T-cell (primary cell): ENCODE measurements at regions not wholly inside any gene's neighbourhood (a gene's known extent, or its start where the extent isn't known, plus 50 kb on each side); places are given as distances from the start of the nearest gene placed in this dataset.

Experiments
- ATAC-seq, 4 experiments: fragments of 200-7000 bp in 3 of 4; fragments of 150-1000 bp in 1 of 4; cut with Tn5 transposase; replicated peaks in 1 of 4; 1 replicate in 3 of 4; 2 replicates in 1 of 4; pipeline ENCODE4 v1.10.0; 2021; ENCODE audit warnings: moderate library complexity in 3 of 4, mild to moderate bottlenecking in 2 of 4, moderate number of reproducible peaks in 1 of 4
- CTCF ChIA-PET, 2 donors: fragments of 300-600 bp; sonication (Branson Sonifier 250); formaldehyde crosslinking; loops; one replicate each; lab custom pipeline; 2022; ENCODE audit warnings: antibody characterized with exemption in 2 of 2; lab: Charles Lee
- POLR2A ChIA-PET, 2 donors: fragments of 300-600 bp; sonication (Branson Sonifier 250); formaldehyde crosslinking; loops; one replicate each; lab custom pipeline; 2022; ENCODE audit warnings: antibody characterized with exemption in 2 of 2; lab: Charles Lee
- DNase-seq, 35 experiments: peaks; one replicate each; pipeline versions ENCODE4 v3.0.0 to v3.0.0-alpha.2; 2013 to 2023
- H3K27ac ChIP-seq: one replicate; pipeline ENCODE4 v1.5.1; 2013; ENCODE audit warnings: low read length
- H3K27me3 ChIP-seq, 2 experiments: replicated peaks in 1 of 2; 1 replicate in 1 of 2; 2 replicates in 1 of 2; pipeline versions ENCODE4 v1.6.1 to v1.7.0; 2013; ENCODE audit warnings: low read length in 1 of 2, mixed read lengths in 1 of 2; ENCODE audit not compliant: control insufficient read depth in 2 of 2, insufficient read depth in 2 of 2; ENCODE audit errors: extremely low read depth in 1 of 2
- H3K36me3 ChIP-seq, 2 donors: 1 replicate in 1 of 2; 2 replicates in 1 of 2; pipeline versions ENCODE4 v1.6.1 to v1.7.0; 2013; ENCODE audit warnings: low read length in 1 of 2; ENCODE audit not compliant: control insufficient read depth in 2 of 2, insufficient read depth in 1 of 2; ENCODE audit errors: extremely low read depth in 1 of 2
- H3K4me1 ChIP-seq, 2 experiments: 1 replicate in 1 of 2; 2 replicates in 1 of 2; pipeline versions ENCODE4 v1.6.1 to v1.7.0; 2013; ENCODE audit warnings: low read length in 2 of 2, mixed read lengths in 1 of 2; ENCODE audit not compliant: insufficient read depth in 2 of 2, control insufficient read depth in 1 of 2; ENCODE audit errors: extremely low read depth in 1 of 2
- H3K4me3 ChIP-seq, 2 donors: 1 replicate in 1 of 2; 2 replicates in 1 of 2; pipeline versions ENCODE4 v1.5.1 to v1.7.0; 2013; ENCODE audit warnings: mild to moderate bottlenecking in 2 of 2, low read length in 1 of 2, moderate library complexity in 1 of 2; ENCODE audit not compliant: control insufficient read depth in 1 of 2; ENCODE audit errors: extremely low read depth in 1 of 2
- H3K9me3 ChIP-seq: 2 replicates; pipeline ENCODE4 v1.7.0; 2013
- H3K27ac Mint-ChIP-seq, 2 donors: one replicate each; pipeline ENCODE4 v1.8.0; 2020 to 2021; ENCODE audit warnings: mild to moderate bottlenecking in 2 of 2, mixed read lengths in 2 of 2
- H3K27me3 Mint-ChIP-seq, 2 donors: one replicate each; pipeline ENCODE4 v1.8.0; 2021 to 2022; ENCODE audit warnings: mixed read lengths in 2 of 2
- H3K36me3 Mint-ChIP-seq: one replicate; pipeline ENCODE4 v1.8.0; 2021; ENCODE audit warnings: mixed read lengths
- H3K4me1 Mint-ChIP-seq, 3 donors: one replicate each; pipeline ENCODE4 v1.8.0; 2020 to 2022; ENCODE audit warnings: mixed read lengths in 3 of 3, mild to moderate bottlenecking in 1 of 3
- H3K4me3 Mint-ChIP-seq, 3 donors: one replicate each; pipeline ENCODE4 v1.8.0; 2020 to 2022; ENCODE audit warnings: mild to moderate bottlenecking in 3 of 3, mixed read lengths in 3 of 3, moderate library complexity in 3 of 3
- H3K9me3 Mint-ChIP-seq, 3 donors: one replicate each; pipeline ENCODE4 v1.8.0; 2020 to 2022; ENCODE audit warnings: mixed read lengths in 3 of 3
- WGBS: methylation state at CpG from one replicate; pipeline ENCODE4 v1.1.5; 2013; ENCODE audit warnings: missing lambda C conversion rate; ENCODE audit not compliant: insufficient coverage; 5-methylcytosine and 5-hydroxymethylcytosine counted together

DNA sequence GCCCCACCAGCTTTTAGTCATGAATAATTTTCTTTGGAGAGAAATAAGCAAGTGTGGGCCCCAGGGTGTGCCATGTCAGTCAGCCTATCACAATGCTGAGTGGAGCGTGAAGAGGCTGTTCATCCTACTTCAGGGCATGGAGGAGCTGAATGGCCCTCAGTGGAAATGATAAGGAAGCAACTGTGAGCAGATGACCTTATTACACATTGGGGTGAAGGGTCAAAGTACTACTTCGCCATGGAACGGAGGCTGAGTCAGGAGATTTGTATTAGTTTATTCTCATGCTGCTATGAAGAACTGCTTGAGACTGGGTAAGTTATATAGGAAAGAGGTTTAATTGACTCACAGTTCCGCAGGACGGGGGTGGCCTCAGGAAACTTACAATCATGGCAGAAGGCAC, 231.0 kb upstream of the ADAMTS16 start:
- Histone ChIP-seq H3K4me1 (no peaks in the 10 kb centered on the region), H3K36me3 (no peaks in the 10 kb centered on the region), H3K4me3 (no peak overlapping the region), H3K27me3 (no peaks in the 10 kb centered on the region), H3K27ac (no peak overlapping the region), H3K9me3 (no peaks in the 10 kb centered on the region)
- Mint-ChIP-seq H3K27ac (no peak overlapping the region), H3K36me3 (no peaks in the 10 kb centered on the region), H3K4me3 (no peak overlapping the region), H3K9me3 (no peaks in the 10 kb centered on the region), H3K4me1 (no peaks in the 10 kb centered on the region), H3K27me3 (no peaks in the 10 kb centered on the region)
- DNase-seq (no peak), ATAC-seq (no peak)
- CTCF ChIA-PET: no interaction called here
- POLR2A ChIA-PET: no interaction called here
- 93% methylated on average over 4 of the region's 5 CpGs for WGBS

DNA sequence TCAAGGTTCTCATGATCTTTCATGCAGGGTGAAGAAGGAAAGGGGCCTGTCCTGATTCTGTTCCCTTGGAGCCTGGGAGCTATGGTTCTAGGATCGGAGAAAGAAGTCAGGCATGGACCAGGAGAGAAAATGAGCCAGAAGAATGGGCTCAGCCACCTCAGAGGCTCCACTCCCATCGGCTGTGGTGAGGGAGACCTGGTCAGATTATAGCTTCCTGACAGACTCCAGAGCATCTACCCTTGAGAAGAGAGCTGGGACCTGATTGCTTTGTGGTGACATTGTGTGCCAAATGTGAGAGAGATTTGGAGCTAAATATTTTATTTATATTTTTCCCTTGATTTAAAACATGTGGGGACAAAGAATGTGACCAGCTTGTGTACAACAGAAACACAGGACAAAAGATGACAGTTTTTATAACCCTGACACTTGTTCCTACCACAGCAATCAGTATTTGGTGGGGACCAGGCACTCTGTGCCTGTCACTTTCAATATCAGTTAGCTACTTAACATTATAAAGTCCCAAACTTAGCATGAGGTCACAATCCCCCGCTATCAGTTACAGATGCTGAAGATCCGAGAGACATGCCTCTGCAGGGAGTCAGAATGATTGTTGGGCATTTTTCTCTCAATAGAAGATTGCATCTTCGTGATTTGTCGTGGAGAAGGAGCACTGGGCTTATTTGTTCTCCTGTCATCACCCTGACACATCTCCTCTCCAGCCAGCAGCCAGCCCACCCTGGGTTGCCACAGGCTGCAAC, 228.3 kb upstream of the ADAMTS16 start:
- POLR2A ChIA-PET: no interaction called here
- H3K4me3 Mint-ChIP-seq: no peak overlapping the region

DNA sequence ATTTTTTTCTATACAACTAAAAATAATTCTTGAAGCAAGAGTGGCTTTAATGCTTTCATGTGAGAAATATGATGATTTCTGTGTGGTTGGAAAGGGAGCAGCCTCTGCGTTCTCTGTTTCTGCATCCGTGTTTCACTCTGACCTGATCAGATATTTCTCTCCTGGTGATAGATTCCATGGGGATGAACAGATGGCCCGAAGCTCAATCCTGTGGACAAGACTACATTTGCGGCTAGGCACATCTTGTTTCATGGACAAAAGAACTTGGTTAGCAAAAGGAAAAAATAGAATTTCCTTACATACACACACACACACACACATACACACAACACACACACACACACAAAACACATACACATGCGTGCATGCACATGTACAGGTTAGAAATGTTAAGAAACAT, 218.2 kb upstream of the ADAMTS16 start:
- H3K27ac ChIP-seq: no peak overlapping the region
- Mint-ChIP-seq H3K4me1 (no peaks in the 10 kb centered on the region), H3K36me3 (no peaks in the 10 kb centered on the region), H3K27me3 (no peaks in the 10 kb centered on the region), H3K4me3 (no peak overlapping the region), H3K27ac (no peak overlapping the region), H3K9me3 (peaks cover 0 to 2% (median 2%) of the 10 kb centered on the region in 3 donors)
- H3K36me3 ChIP-seq: no peaks in the 10 kb centered on the region
- CTCF ChIA-PET: no interaction called here
- ATAC-seq (no peak), DNase-seq (no peak)
- H3K9me3 ChIP-seq: no peaks in the 10 kb centered on the region
- H3K4me1 ChIP-seq: no peaks in the 10 kb centered on the region
- POLR2A ChIA-PET: interaction anchor here in 1 of 2 donors (0.6 kb wide), 1 partner anchor 248 kb away, joined by 6 read pairs; no protein-coding TSS in a partner anchor
- no peak overlapping the region for H3K4me3 ChIP-seq
- H3K27me3 ChIP-seq: no peaks in the 10 kb centered on the region
- WGBS: no CpG with 5 or more reads among the region's 5 CpGs

More for the DNA sequence above, 228.3 kb upstream of the ADAMTS16 start:
- ATAC-seq (no peak), DNase-seq (no peak)
- CTCF ChIA-PET: interaction anchor here in 1 of 2 donors (0.5 kb wide), 1 partner anchor 9 kb away, joined by 4 read pairs; no protein-coding TSS in a partner anchor
- Mint-ChIP-seq H3K36me3 (no peaks in the 10 kb centered on the region), H3K27me3 (peaks cover 0 to 4% of the 10 kb centered on the region in 2 donors), H3K27ac (no peak overlapping the region), H3K4me1 (no peaks in the 10 kb centered on the region), H3K9me3 (peaks cover 0 to 5% (median 5%) of the 10 kb centered on the region in 3 donors)
- H3K4me1 ChIP-seq: no peaks in the 10 kb centered on the region
- H3K4me3 ChIP-seq: no peak overlapping the region
- H3K36me3 ChIP-seq: no peaks in the 10 kb centered on the region
- 74% methylated on average over 2 of the region's 6 CpGs for WGBS
- no peaks in the 10 kb centered on the region for H3K9me3 ChIP-seq
- H3K27me3 ChIP-seq: no peaks in the 10 kb centered on the region
- H3K27ac ChIP-seq: no peak overlapping the region

DNA sequence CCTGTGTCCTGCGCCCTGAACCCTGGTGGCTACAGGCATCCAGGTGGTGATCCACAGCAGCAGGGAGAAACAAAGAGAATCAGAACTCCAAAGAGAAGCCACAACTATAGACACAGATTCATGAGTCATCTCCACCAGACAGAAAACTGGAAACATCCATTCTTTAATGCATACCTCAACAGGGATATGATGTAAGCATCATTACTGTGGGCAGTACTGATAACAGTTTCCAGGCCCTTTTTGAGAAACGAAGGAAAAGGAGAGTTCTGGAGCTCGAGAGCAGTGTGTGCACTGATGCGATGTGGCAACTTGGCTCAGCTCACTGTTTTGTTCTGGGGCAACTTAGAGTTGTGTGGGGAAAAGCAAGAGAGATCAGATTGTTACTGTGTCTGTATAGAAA, 215.6 kb upstream of the ADAMTS16 start:
- no peak for ATAC-seq
- POLR2A ChIA-PET: no interaction called here

DNA sequence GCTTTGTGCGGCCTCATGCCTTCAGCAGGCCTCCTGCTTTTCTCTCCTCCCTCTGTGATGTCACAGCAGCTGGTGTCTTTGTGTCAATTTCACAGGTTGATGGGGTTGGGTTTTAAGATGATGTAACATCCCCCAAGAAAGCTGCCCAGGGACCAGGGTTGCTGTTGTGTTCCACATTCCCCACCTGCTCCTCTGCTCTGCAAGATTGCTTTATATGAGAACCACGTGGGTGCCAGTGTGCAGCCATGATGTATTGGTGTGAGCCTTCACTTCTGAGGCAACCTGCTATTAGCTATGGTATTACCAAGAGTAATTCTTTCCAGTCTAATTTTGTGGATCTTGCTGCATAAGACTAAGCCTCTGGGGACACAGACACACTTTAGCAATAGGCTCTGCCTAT, 213.0 kb upstream of the ADAMTS16 start:
- Histone ChIP-seq H3K9me3 (no peaks in the 10 kb centered on the region), H3K4me1 (no peaks in the 10 kb centered on the region), H3K4me3 (no peak overlapping the region), H3K36me3 (no peaks in the 10 kb centered on the region), H3K27ac (no peak overlapping the region), H3K27me3 (no peaks in the 10 kb centered on the region)
- CTCF ChIA-PET: no interaction called here
- H3K9me3 Mint-ChIP-seq: peaks cover 0 to 4% (median 0%) of the 10 kb centered on the region in 3 donors
- H3K36me3 Mint-ChIP-seq: no peaks in the 10 kb centered on the region
- no peak overlapping the region for H3K27ac Mint-ChIP-seq
- no peak overlapping the region for H3K4me3 Mint-ChIP-seq
- H3K27me3 Mint-ChIP-seq: peaks cover 0 to 4% of the 10 kb centered on the region in 2 donors
- no CpG with 5 or more reads among the region's 2 CpGs for WGBS
- no peaks in the 10 kb centered on the region for H3K4me1 Mint-ChIP-seq
- no peak for DNase-seq
- POLR2A ChIA-PET: no interaction called here
- no peak for ATAC-seq

More for the DNA sequence above, 215.6 kb upstream of the ADAMTS16 start:
- Histone ChIP-seq H3K9me3 (no peaks in the 10 kb centered on the region), H3K36me3 (no peaks in the 10 kb centered on the region), H3K27me3 (no peaks in the 10 kb centered on the region), H3K4me3 (no peak overlapping the region), H3K4me1 (no peaks in the 10 kb centered on the region), H3K27ac (no peak overlapping the region)
- Mint-ChIP-seq H3K9me3 (peaks cover 0 to 4% (median 2%) of the 10 kb centered on the region in 3 donors), H3K36me3 (no peaks in the 10 kb centered on the region), H3K27me3 (peaks cover 0 to 4% of the 10 kb centered on the region in 2 donors), H3K4me3 (no peak overlapping the region), H3K27ac (no peak overlapping the region), H3K4me1 (no peaks in the 10 kb centered on the region)
- CTCF ChIA-PET: no interaction called here
- DNase-seq: no peak
- WGBS: 75% methylated on average over 3 of the region's 4 CpGs

DNA sequence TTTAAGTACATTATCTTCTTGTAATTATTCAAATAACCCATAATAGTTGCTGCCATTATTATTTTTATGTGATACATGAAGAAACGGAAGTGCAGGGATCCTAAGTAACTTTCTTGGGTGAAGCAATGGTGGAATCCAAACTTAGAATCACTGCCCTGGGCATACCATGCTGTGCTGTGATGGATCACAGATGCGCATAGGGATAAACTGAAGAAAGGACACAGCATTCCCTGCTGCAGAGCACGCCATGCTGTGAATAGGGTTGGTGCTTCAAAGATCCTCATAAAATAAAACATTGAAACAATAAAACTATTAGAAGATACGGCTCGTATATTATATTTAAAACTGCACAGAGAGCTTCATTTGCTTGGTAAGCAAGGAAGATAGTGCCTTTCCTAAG, 211.7 kb upstream of the ADAMTS16 start:
- Histone ChIP-seq H3K27me3 (no peaks in the 10 kb centered on the region), H3K4me1 (no peaks in the 10 kb centered on the region), H3K4me3 (no peak overlapping the region), H3K27ac (no peak overlapping the region), H3K9me3 (no peaks in the 10 kb centered on the region), H3K36me3 (no peaks in the 10 kb centered on the region)
- 100% methylated on average over 1 of the region's 5 CpGs for WGBS
- Mint-ChIP-seq H3K4me1 (no peaks in the 10 kb centered on the region), H3K36me3 (no peaks in the 10 kb centered on the region), H3K9me3 (peaks cover 0 to 9% (median 4%) of the 10 kb centered on the region in 3 donors), H3K4me3 (no peak overlapping the region), H3K27me3 (peaks cover 0 to 4% of the 10 kb centered on the region in 2 donors), H3K27ac (no peak overlapping the region)
- CTCF ChIA-PET: no interaction called here
- no peak for ATAC-seq
- POLR2A ChIA-PET: no interaction called here
- DNase-seq: no peak
